ENCODE measurements at regions not wholly inside any gene's neighbourhood (a gene's known extent, or its start where the extent isn't known, plus 50 kb on each side); places are given as distances from the start of the nearest gene placed in this dataset.

- POLR2A ChIA-PET = no interaction called here
- no peaks in the 10 kb centered on the region for H3K36me3 Mint-ChIP-seq (ENCODE audit: low read depth)
- intact Hi-C loops (cut with micrococcal nuclease) = no loop called here
Observed at GRCh38 chr18:29104671-29105070, 927.7 kb upstream of the CDH2 start.

GRCh38 chr18:29104227-29104626 lies 927.3 kb upstream of the CDH2 start:
- H3K4me1 Mint-ChIP-seq = no peaks in the 10 kb centered on the region
- H3K4me3 Mint-ChIP-seq = no peak overlapping the region
- POLR2A ChIA-PET = no interaction called here
- CTCF ChIA-PET = no interaction called here
- H3K27me3 Mint-ChIP-seq = no peaks in the 10 kb centered on the region
- no peak overlapping the region for H3K27ac Mint-ChIP-seq
- intact Hi-C loops (cut with micrococcal nuclease) = no loop called here
- no peak for DNase-seq
- peaks cover 17% of the 10 kb centered on the region for H3K9me3 Mint-ChIP-seq
- ATAC-seq (ENCODE audit: low read depth) = no peak
- TF ChIP-seq, protein P1, sequence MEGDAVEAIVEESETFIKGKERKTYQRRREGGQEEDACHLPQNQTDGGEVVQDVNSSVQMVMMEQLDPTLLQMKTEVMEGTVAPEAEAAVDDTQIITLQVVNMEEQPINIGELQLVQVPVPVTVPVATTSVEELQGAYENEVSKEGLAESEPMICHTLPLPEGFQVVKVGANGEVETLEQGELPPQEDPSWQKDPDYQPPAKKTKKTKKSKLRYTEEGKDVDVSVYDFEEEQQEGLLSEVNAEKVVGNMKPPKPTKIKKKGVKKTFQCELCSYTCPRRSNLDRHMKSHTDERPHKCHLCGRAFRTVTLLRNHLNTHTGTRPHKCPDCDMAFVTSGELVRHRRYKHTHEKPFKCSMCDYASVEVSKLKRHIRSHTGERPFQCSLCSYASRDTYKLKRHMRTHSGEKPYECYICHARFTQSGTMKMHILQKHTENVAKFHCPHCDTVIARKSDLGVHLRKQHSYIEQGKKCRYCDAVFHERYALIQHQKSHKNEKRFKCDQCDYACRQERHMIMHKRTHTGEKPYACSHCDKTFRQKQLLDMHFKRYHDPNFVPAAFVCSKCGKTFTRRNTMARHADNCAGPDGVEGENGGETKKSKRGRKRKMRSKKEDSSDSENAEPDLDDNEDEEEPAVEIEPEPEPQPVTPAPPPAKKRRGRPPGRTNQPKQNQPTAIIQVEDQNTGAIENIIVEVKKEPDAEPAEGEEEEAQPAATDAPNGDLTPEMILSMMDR (IDR thresholded peaks at IDR 0.05) = no peak
- H3K36me3 Mint-ChIP-seq (ENCODE audit: low read depth) = no peaks in the 10 kb centered on the region

More at GRCh38 chr18:29104671-29105070, 927.7 kb upstream of the CDH2 start:
- CTCF ChIA-PET = no interaction called here
- Mint-ChIP-seq H3K27ac (no peak overlapping the region), H3K4me1 (no peaks in the 10 kb centered on the region), H3K4me3 (no peak overlapping the region), H3K27me3 (no peaks in the 10 kb centered on the region), H3K9me3 (peaks cover 17% of the 10 kb centered on the region)
- TF ChIP-seq, protein P1 (IDR thresholded peaks at IDR 0.05) = no peak
- no peak for DNase-seq
- ATAC-seq (ENCODE audit: low read depth) = no peak

DNA sequence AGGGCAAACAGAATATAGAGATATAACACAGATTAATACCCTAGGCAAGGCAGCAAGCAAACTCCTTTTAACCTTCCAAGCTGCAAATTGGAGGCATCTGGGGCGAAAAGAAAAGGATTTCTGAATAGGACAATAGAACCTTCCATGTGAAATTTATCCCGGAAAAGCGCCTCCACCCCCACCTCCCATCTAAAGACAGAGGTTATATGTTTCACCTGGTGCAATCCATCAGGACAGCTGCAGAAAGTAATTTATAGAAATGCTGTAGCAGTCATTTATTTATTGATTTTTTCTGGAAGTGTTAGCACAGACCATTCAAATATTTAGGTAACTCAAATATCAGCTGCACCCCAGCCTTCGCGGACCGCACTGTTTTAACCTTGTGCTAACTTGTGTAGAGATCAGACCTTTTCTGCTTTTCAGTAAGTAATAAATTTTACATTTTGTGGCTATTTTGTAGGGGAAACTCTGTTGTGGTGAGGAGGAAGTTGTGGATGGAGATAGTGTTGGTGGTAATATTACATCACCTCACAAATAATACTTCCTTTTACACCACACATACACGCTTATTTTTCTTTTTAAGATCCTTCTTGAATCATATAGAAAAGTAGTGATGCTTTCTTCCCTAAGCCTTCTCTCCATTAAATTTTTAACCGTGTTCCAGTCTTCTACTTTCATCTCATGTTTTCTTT lies 919.3 kb upstream of the CDH2 start:
- peaks cover 2% of the 10 kb centered on the region for H3K9me3 Mint-ChIP-seq
- H3K36me3 Mint-ChIP-seq (ENCODE audit: low read depth) = no peaks in the 10 kb centered on the region
- no peak overlapping the region for H3K4me3 Mint-ChIP-seq
- DNase-seq (no peak), ATAC-seq (ENCODE audit: low read depth) (no peak)
- no peaks in the 10 kb centered on the region for H3K4me1 Mint-ChIP-seq
- no peaks in the 10 kb centered on the region for H3K27me3 Mint-ChIP-seq
- no peak overlapping the region for H3K27ac Mint-ChIP-seq
- POLR2A ChIA-PET = no interaction called here
- CTCF ChIA-PET = no interaction called here
- intact Hi-C loops (cut with micrococcal nuclease) = no loop called here
- TF ChIP-seq, protein P1 (IDR thresholded peaks at IDR 0.05) = no peak

GRCh38 chr18:29087616-29088246 lies 910.8 kb upstream of the CDH2 start:
- Mint-ChIP-seq H3K9me3 (peaks cover 6% of the 10 kb centered on the region), H3K27me3 (no peaks in the 10 kb centered on the region), H3K27ac (no peak overlapping the region), H3K36me3 (ENCODE audit: low read depth) (no peaks in the 10 kb centered on the region), H3K4me3 (no peak overlapping the region), H3K4me1 (no peaks in the 10 kb centered on the region)
- intact Hi-C loops (cut with micrococcal nuclease) = no loop called here
- DNase-seq = no peak
- CTCF ChIA-PET = no interaction called here
- POLR2A ChIA-PET = no interaction called here
- TF ChIP-seq, protein P1 (IDR thresholded peaks at IDR 0.05) = no peak
- no peak for ATAC-seq (ENCODE audit: low read depth)

DNA sequence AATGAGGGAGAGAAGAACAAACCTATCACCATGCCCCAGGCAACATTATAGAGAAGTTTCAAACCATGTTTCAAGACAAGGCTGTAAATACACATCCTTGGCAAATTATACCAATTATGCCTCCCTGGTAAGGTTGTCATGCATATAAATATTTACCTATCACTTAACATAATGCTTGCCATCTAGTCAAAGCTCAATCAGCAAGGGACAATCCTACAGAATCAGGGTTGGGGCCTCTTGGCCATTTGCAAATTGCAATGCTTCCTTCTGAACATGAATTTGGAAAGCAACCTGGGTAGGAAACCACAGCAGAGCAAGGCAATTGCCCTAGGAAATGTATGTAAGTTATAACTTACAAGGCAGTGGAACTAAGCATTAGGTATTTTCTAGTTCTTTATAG lies 907.2 kb upstream of the CDH2 start:
- no peaks in the 10 kb centered on the region for H3K4me1 Mint-ChIP-seq
- intact Hi-C loops (cut with micrococcal nuclease) = no loop called here
- no peak overlapping the region for H3K27ac Mint-ChIP-seq
- ATAC-seq (ENCODE audit: low read depth) (no peak), DNase-seq (no peak)
- no peaks in the 10 kb centered on the region for H3K9me3 Mint-ChIP-seq
- TF ChIP-seq, protein P1 (IDR thresholded peaks at IDR 0.05) = no peak
- POLR2A ChIA-PET = no interaction called here
- H3K36me3 Mint-ChIP-seq (ENCODE audit: low read depth) = no peaks in the 10 kb centered on the region
- H3K27me3 Mint-ChIP-seq = no peaks in the 10 kb centered on the region
- H3K4me3 Mint-ChIP-seq = no peak overlapping the region
- CTCF ChIA-PET = no interaction called here
